GM12872 (cell line): ENCODE measurements at regions not wholly inside any gene's neighbourhood (a gene's known extent, or its start where the extent isn't known, plus 50 kb on each side); places are given as distances from the start of the nearest gene placed in this dataset.

Experiments used
- CTCF ChIP-seq: IDR thresholded peaks from 3 replicates; pipeline ENCODE4 v1.5.1; 2011; ENCODE audit warnings: low read depth, mild to moderate bottlenecking, low read length, moderate library complexity; ENCODE audit not compliant: insufficient read depth

GRCh38 chr20:20938131-20938530 lies 168.0 kb downstream of the LINC00237 start:
- TF ChIP-seq CTCF: no peak

- no peak for TF ChIP-seq CTCF
Observed at GRCh38 chr20:20933142-20933958, 172.8 kb downstream of the LINC00237 start.

- TF ChIP-seq CTCF: no peak
Observed at GRCh38 chr20:20932156-20932555, 174.0 kb downstream of the LINC00237 start.

- no peak for TF ChIP-seq CTCF
Observed at GRCh38 chr20:20931632-20932031, 174.5 kb downstream of the LINC00237 start.

- TF ChIP-seq CTCF: no peak
Observed at GRCh38 chr20:20931024-20931423, 175.1 kb downstream of the LINC00237 start.

GRCh38 chr20:20930500-20930899 lies 175.7 kb downstream of the LINC00237 start:
- no peak for TF ChIP-seq CTCF

- no peak for TF ChIP-seq CTCF
Observed at GRCh38 chr20:20929341-20929740, 176.8 kb downstream of the LINC00237 start.
